HTERT RPE-1 (cell line): ENCODE measurements at regions not wholly inside any gene's neighbourhood (a gene's known extent, or its start where the extent isn't known, plus 50 kb on each side); places are given as distances from the start of the nearest gene placed in this dataset.

Experiments
- in situ Hi-C: fragments of 300-500 bp; cut with MboI; formaldehyde crosslinking; loops from 4 replicates; pipeline ENCODE4 v1.14.3; 2020; ENCODE audit warnings: low sequenced_read_pairs

DNA sequence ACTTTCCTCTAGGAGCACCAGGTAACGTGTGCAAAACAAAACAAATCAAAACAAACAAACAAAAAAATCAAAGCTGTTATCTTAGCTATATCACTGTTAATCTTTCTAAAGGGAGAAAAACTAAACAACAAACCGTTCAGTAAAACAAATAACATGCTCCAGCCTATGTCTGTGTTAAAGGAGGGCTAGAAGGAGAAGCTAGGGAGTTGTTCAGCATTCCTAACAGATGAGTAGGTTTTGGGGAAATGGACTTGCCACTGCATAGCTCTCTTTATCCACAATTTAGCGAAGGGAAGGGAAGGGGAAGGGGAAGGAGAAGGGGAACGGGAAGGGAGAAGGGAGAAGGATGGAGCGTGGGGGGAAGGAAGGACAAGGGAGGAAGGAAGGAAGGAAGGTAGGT lies 134.2 kb upstream of the AKR1E2 start:
- in situ Hi-C loops = no loop called here

GRCh38 chr10:4691301-4691700 lies 134.7 kb upstream of the AKR1E2 start:
- in situ Hi-C loops = no loop called here

GRCh38 chr10:4688601-4689000 lies 137.4 kb upstream of the AKR1E2 start:
- in situ Hi-C loops = no loop called here

DNA sequence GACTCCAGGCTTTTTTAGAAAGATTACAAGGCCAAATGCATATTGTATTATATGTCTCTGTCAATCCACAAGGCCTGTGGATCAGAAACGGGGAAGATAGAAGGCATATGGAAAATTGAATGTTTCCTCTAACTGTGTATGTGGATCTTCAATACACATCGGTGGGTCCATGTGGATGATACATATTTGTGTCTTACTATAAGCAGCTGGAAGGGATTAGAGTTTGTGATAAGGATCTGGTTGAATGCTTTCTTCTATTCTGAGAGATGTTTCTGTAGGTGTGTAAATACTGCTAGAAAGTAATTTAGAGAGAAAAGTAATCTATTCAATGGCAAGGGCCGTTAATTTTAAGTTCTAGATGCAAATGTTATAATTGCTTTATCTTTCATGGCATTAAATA lies 137.8 kb upstream of the AKR1E2 start:
- in situ Hi-C loops = no loop called here

DNA sequence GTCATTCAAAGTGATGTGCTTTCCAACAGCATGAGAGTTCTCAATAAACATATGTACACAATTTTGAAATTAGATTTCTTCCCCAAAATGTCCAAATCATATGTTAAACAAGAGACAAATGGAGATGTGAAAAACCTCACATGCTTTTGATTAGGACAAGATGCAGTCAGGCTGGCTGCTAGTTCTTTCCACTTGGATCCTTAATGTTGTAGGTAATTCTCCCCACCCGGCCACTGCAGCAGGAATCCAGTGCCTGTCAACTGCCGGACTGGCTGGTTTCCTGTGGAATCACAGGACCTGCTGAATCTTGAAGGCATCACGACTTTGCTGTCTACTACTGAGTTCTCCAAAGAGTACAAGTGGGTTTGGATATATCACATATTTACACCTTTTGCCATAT lies 138.6 kb upstream of the AKR1E2 start:
- in situ Hi-C loops = no loop called here

DNA sequence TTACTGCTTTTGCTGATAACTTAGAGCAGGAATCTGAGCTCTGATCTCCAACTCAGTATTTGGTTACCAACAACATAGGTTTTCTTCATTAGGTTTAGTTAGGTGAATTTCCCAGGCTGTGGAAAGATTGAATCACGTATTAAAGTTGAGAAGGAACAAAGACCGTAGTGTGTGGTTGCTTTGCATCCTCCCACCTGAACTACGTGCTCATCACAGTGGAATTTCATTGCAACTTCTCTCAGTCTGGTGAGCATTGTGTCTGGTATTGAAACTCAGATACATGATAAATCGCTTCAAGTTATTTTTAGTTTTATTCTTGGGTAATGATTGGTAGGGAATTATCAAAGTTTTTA lies 139.4 kb upstream of the AKR1E2 start:
- in situ Hi-C loops = no loop called here

DNA sequence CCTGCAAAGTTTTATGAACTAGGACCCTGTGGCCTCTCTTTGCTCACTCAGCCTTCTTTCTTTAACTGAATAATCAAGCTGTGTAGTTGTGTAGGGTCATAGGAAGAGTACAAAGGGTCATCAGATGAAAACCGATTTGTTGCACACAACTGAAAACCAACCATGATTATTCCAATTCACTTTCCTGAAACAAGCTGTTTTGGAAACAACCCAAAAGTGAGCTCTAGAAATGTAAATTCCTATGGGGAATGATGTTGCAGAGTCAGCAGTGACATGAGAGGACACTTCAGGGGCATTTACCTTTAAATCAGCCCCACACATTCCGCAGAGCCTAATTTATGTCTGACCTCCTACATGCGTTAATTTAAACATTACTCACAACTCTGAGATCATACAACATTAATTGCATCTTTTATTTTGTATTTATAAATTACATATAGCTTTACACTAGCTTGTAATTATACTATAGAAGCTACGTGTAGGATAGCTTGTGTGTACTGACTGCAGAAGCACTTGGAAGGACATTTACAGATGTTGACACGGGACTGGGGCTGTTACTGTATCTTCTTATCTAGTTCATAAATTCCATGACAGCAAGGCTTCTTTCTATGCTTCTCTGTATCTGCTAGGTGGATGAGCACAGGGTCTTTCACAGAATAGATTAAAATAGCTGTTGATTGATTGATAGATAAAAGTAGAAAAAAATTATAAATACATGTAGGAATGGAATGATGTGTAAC lies 139.9 kb upstream of the AKR1E2 start:
- in situ Hi-C loops = no loop called here

DNA sequence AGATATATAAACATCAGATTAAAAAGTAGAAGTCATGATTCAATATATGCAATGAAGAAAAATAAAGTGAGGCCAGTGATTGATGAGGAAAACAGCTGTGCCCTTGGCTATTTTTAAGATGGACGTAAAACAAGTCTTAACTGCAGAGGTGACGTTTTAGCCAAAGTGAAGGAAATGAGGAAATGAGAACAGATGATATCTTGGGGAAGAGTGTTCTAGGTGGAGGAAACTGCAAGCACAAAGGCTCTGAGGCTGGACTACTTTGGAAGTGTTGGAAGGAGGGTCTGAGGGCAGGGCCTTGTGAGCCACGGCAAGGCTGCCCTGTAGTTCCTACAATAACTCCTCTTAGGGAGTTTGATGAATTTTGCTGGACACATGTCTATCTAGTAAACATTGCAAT lies 140.5 kb upstream of the AKR1E2 start:
- in situ Hi-C loops = no loop called here

DNA sequence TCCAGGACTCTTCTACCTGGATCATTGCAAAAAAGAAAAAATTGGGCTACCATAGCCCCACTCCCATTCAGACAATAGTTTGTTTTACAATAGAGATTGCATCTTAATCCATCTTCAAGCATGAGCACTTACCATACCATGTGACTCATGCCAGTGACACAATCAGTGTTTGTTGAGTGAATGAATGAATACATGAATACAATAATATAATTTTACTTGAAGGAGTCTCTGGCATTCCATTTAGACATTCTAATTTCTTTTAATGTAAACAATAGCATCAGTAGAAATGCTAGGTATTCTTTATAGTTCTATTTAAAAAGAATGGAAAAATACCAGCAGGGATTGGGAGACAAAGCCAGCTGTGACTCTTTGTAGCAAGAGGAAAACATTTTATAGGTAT lies 141.6 kb upstream of the AKR1E2 start:
- in situ Hi-C loops = no loop called here

GRCh38 chr10:4683838-4684237 lies 142.2 kb upstream of the AKR1E2 start:
- in situ Hi-C loops = no loop called here

DNA sequence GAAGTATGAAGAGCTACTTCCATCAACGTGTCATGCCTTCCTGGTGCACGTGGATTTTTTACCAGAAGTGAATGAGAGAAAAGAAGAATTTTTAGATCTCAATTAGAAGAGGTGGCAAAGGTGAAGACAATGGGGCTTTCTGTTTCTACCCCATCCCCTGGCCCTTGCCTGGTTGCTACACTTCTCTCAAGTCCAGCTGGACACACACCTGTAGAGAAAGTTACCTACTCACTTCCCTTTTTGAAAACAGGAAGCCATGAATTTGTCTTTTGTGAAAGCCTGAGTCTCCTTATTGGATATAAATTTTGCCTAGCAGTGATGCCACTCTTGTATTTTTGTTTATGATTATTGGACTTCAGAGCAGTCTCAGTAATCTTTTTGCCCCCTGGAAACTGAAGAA lies 142.9 kb upstream of the AKR1E2 start:
- in situ Hi-C loops = no loop called here

DNA sequence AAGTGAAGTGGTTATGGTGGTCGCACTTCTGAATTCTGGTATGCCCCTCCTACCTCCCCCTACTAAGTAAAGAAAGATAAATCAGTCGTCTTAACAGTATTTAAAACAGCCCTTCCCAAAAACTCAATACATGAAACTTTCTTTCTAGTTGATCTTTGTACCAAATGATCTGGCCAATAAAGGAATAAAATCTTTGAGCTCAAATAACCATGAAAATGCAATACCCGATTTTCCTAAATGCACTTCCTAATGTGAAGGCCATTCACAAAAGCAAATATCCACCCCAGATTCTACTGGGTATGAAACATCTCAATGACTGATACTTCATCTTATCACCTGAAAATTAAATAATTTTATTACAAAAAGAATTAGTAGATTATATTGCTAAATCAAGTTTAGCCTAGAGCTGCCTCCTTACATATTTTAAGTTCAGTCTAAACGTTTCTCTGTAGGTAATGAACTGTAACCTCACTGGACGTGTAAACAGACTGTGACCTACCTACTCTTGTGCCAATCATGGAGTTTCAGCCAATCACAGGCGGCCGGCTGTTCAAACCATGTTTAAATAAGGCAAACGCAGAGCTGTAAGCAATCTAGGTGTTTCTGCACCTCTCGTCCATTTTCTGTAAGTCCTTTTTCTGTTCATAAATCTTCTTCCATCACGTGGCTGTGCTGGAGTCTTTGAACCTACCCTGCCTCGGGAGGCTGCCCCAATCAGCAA lies 146.9 kb upstream of the AKR1E2 start:
- in situ Hi-C loops = no loop called here

GRCh38 chr10:4678023-4678950 lies 147.7 kb upstream of the AKR1E2 start:
- in situ Hi-C loops = no loop called here

- in situ Hi-C loops = no loop called here
Measured at GRCh38 chr10:4677296-4678021, 148.5 kb upstream of the AKR1E2 start.

GRCh38 chr10:4676566-4676965 lies 149.4 kb upstream of the AKR1E2 start:
- in situ Hi-C loops = no loop called here

- in situ Hi-C loops = no loop called here
Measured at GRCh38 chr10:4675808-4676207, 150.2 kb upstream of the AKR1E2 start.

GRCh38 chr10:4673279-4674040 lies 152.5 kb upstream of the AKR1E2 start:
- in situ Hi-C loops = loop anchor here (25.0 kb wide), 1 partner anchor 89 kb away; no protein-coding TSS in a partner anchor

GRCh38 chr10:4672201-4672600 lies 153.8 kb upstream of the AKR1E2 start:
- in situ Hi-C loops = loop anchor here (25.0 kb wide), 1 partner anchor 90 kb away; no protein-coding TSS in a partner anchor

- in situ Hi-C loops = loop anchor here (25.0 kb wide), 1 partner anchor 91 kb away; no protein-coding TSS in a partner anchor
Measured at GRCh38 chr10:4671451-4672145, 154.4 kb upstream of the AKR1E2 start.
